GM12878 (cell line): ENCODE measurements at regions not wholly inside any gene's neighbourhood (a gene's known extent, or its start where the extent isn't known, plus 50 kb on each side); places are given as distances from the start of the nearest gene placed in this dataset.

Source experiments
- ATAC-seq: fragments of 200-7000 bp; cut with Tn5 transposase; 3 replicates; pipeline ENCODE4 v1.9.1; 2020; ENCODE audit warnings: mild to moderate bottlenecking, moderate library complexity
- BruUV-seq: library from RNA; stranded (reverse); fragments of 400-500 nt; replicated peaks from 2 replicates; lab custom pipeline; 2021; lab: Mats Ljungman, UMichigan
- CTCF ChIA-PET: fragments of 300-600 bp; sonication (Branson Sonifier 250); formaldehyde crosslinking; extraction: SDS; loops from one replicate; lab custom pipeline; 2021; ENCODE audit warnings: inconsistent platforms; lab: Yijun Ruan, JAX
- POLR2A ChIA-PET: fragments of 350-600 bp; formaldehyde crosslinking; extraction: SDS; loops from one replicate; lab custom pipeline; 2021; ENCODE audit warnings: inconsistent platforms; lab: Charles Lee
- RAD21 ChIA-PET: fragments of 300-600 bp; sonication (Branson Sonifier 250); formaldehyde crosslinking; loops from one replicate; lab custom pipeline; 2023; ENCODE audit warnings: antibody characterized with exemption; ENCODE audit not compliant: unreplicated experiment; lab: Charles Lee
- SMC1A ChIA-PET: fragments of 300-600 bp; sonication (Branson Sonifier 250); formaldehyde crosslinking; loops from one replicate; lab custom pipeline; 2023; ENCODE audit not compliant: unreplicated experiment, uncharacterized antibody; lab: Charles Lee
- DNase-seq: peaks from one replicate; pipeline ENCODE4 v3.0.0-alpha.2; 2011; ENCODE audit warnings: low read depth, low spot score
- FAIRE-seq: peaks from 3 replicates; lab custom pipeline; 2011; peaks lifted over from hg19 to GRCh38; lab: Jason Lieb, UNC
- H2AFZ ChIP-seq: 2 replicates; pipeline ENCODE4 v1.6.0; 2011; ENCODE audit warnings: low read depth, low read length, control low read depth; ENCODE audit not compliant: control insufficient read depth
- H3K27ac ChIP-seq: 2 replicates; pipeline ENCODE4 v1.5.1; 2011; ENCODE audit warnings: control low read depth; ENCODE audit not compliant: control insufficient read depth, insufficient read depth
- H3K27me3 ChIP-seq, 2 experiments: replicated peaks in 1 of 2; 2 replicates each; pipeline versions ENCODE4 v1.6.0 to v1.6.1; 2011; ENCODE audit warnings: low read length in 1 of 2; ENCODE audit not compliant: control insufficient read depth in 2 of 2, insufficient read depth in 2 of 2
- H3K36me3 ChIP-seq, 2 experiments: 2 replicates each; pipeline ENCODE4 v1.5.1; 2011; ENCODE audit warnings: low read length in 1 of 2; ENCODE audit not compliant: control insufficient read depth in 2 of 2, insufficient read depth in 2 of 2
- H3K4me1 ChIP-seq: 2 replicates; pipeline ENCODE4 v1.6.1; 2011; ENCODE audit warnings: mild to moderate bottlenecking, low read length, moderate library complexity, mixed read lengths; ENCODE audit not compliant: control insufficient read depth, insufficient read depth
- H3K4me2 ChIP-seq: 2 replicates; pipeline ENCODE4 v1.6.0; 2011; ENCODE audit warnings: control low read depth; ENCODE audit not compliant: control insufficient read depth, insufficient read depth
- H3K4me3 ChIP-seq: fragments of 200-600 bp; sonication (generic); 2 replicates; pipeline ENCODE4 v1.5.1; 2016
- H3K79me2 ChIP-seq: 2 replicates; pipeline ENCODE4 v1.6.0; 2011; ENCODE audit warnings: low read length; ENCODE audit not compliant: control insufficient read depth, insufficient read depth
- H3K9ac ChIP-seq: 2 replicates; pipeline ENCODE4 v1.8.0; 2011; ENCODE audit warnings: low read length, control low read depth, mixed read lengths; ENCODE audit not compliant: control insufficient read depth, insufficient read depth
- H3K9me3 ChIP-seq: replicated peaks from 3 replicates; pipeline ENCODE4 v1.5.1; 2011; ENCODE audit warnings: mild to moderate bottlenecking, low read length; ENCODE audit not compliant: control insufficient read depth, insufficient read depth
- H4K20me1 ChIP-seq: 2 replicates; pipeline ENCODE4 v1.6.0; 2011; ENCODE audit not compliant: control insufficient read depth, insufficient read depth
- ATF2 ChIP-seq: IDR thresholded peaks from 2 replicates; pipeline ENCODE4 v1.6.1; 2012; ENCODE audit warnings: low read length, inconsistent platforms
- ATF3 ChIP-seq: IDR thresholded peaks from 2 replicates; pipeline ENCODE4 v1.6.1; 2011; ENCODE audit warnings: low read depth, mild to moderate bottlenecking, low read length, moderate library complexity, borderline replicate concordance; ENCODE audit errors: extremely low read depth
- BRCA1 ChIP-seq: IDR thresholded peaks from 2 replicates; pipeline ENCODE4 v1.6.1; 2011; ENCODE audit warnings: low read depth, low read length, improper control_type of control experiment
- CEBPB ChIP-seq, 2 experiments: fragments of 150-350 bp in 1 of 2; IDR thresholded peaks; 2 replicates each; pipeline ENCODE4 v1.6.1; 2012 to 2014; ENCODE audit warnings: low read depth in 2 of 2, low read length in 2 of 2, borderline replicate concordance in 1 of 2, inconsistent platforms in 1 of 2
- ETV6 ChIP-seq, 2 experiments: fragments of 450-650 bp in 1 of 2; IDR thresholded peaks in 1 of 2; conservative IDR thresholded peaks in 1 of 2; 2 replicates each; pipeline ENCODE4 v1.6.1; 2014; ENCODE audit warnings: antibody characterized with exemption in 1 of 2, borderline replicate concordance in 1 of 2, low read depth in 1 of 2, mild to moderate bottlenecking in 1 of 2, moderate library complexity in 1 of 2
- JUNB ChIP-seq: IDR thresholded peaks from 2 replicates; pipeline ENCODE4 v1.6.1; 2016; ENCODE audit warnings: antibody characterized with exemption, mild to moderate bottlenecking
- KAT2A ChIP-seq: conservative IDR thresholded peaks from 2 replicates; pipeline ENCODE4 v1.6.1; 2011; ENCODE audit warnings: low read depth, low read length; ENCODE audit not compliant: control insufficient read depth
- KDM1A ChIP-seq: fragments of 200-600 bp; sonication (generic); IDR thresholded peaks from 2 replicates; pipeline ENCODE4 v1.6.1; 2016; ENCODE audit warnings: borderline replicate concordance
- NFYB ChIP-seq: IDR thresholded peaks from 2 replicates; pipeline ENCODE4 v1.6.1; 2011; ENCODE audit warnings: low read depth, mild to moderate bottlenecking, low read length, improper control_type of control experiment, moderate library complexity; ENCODE audit not compliant: insufficient read depth
- REST ChIP-seq: IDR thresholded peaks from 2 replicates; pipeline ENCODE4 v1.6.1; 2012; ENCODE audit warnings: mild to moderate bottlenecking, low read depth, low read length
- SUPT20H ChIP-seq: IDR thresholded peaks from 2 replicates; pipeline ENCODE4 v1.6.1; 2011; ENCODE audit warnings: low read depth, mild to moderate bottlenecking, low read length, moderate library complexity, borderline replicate concordance; ENCODE audit not compliant: control insufficient read depth
- TARDBP ChIP-seq: IDR thresholded peaks from 2 replicates; pipeline ENCODE4 v1.6.1; 2016; ENCODE audit warnings: borderline replicate concordance
- TBL1XR1 ChIP-seq: IDR thresholded peaks from 2 replicates; pipeline ENCODE4 v1.6.1; 2012; ENCODE audit warnings: low read depth, low read length, improper control_type of control experiment
- ZBTB4 ChIP-seq: fragments of 450-650 bp; formaldehyde crosslinking; IDR thresholded peaks from 2 replicates; pipeline ENCODE4 v1.4.0; 2022; ENCODE audit warnings: mild to moderate bottlenecking, moderate library complexity
- ZNF217 ChIP-seq: fragments of 450-650 bp; IDR thresholded peaks from 2 replicates; pipeline ENCODE4 v1.6.1; 2017; ENCODE audit warnings: antibody characterized with exemption, mild to moderate bottlenecking
- ZNF274 ChIP-seq: IDR thresholded peaks from one replicate; pipeline ENCODE4 v1.8.0; 2011; ENCODE audit not compliant: insufficient read length, insufficient read depth
- WGBS: methylation state at CpG from one replicate; pipeline ENCODE4 v1.1.6; 2016; ENCODE audit warnings: low lambda C conversion rate; ENCODE audit not compliant: insufficient replicate concordance, insufficient coverage; ENCODE audit errors: missing lambda C conversion rate; 5-methylcytosine and 5-hydroxymethylcytosine counted together
- in situ Hi-C: fragments of 300-500 bp; cut with MboI; formaldehyde crosslinking; loops from 9 replicates; pipeline ENCODE4 v1.14.3; 2018; ENCODE audit warnings: mixed read lengths
- intact Hi-C: fragments of 100-400 bp; cut with micrococcal nuclease; formaldehyde crosslinking; loops from one replicate; pipeline ENCODE4 v1.14.2; 2022; ENCODE audit not compliant: unreplicated experiment

- ChIA-PET RAD21 (no interaction called here), CTCF (no interaction called here), SMC1A (interaction anchor here (1.7 kb wide), 1 partner anchor 13 kb away, joined by 3 read pairs; no protein-coding TSS in a partner anchor), POLR2A (no interaction called here)
- ATAC-seq = no peak
- H3K79me2 ChIP-seq = no peaks in the 10 kb centered on the region
- H3K9me3 ChIP-seq = no peaks in the 10 kb centered on the region; the same call in 2 of the 3 replicates
- 55% methylated on average over 3 of the region's 3 CpGs for WGBS
- in situ Hi-C loops = no loop called here
- H4K20me1 ChIP-seq = no peaks in the 10 kb centered on the region
- intact Hi-C loops = no loop called here
- no peaks in the 10 kb centered on the region for H3K4me1 ChIP-seq
- no peak overlapping the region for H3K9ac ChIP-seq
- H2AFZ ChIP-seq = no peak overlapping the region
- no peak overlapping the region for H3K4me3 ChIP-seq
- H3K27me3 ChIP-seq = peaks cover 0 to 1% of the 10 kb centered on the region in 2 experiments; a peak in 1 of 4 replicates
- H3K27ac ChIP-seq = no peak overlapping the region
- H3K36me3 ChIP-seq = no peaks in the 10 kb centered on the region
- no peak for DNase-seq
- FAIRE-seq = no peak
- BruUV-seq = no TSS peak
- no peak overlapping the region for H3K4me2 ChIP-seq
- no peak for TF ChIP-seq TARDBP
- TF ChIP-seq ZNF274 = no peak
- no peak for TF ChIP-seq REST
- no peak for TF ChIP-seq BRCA1
- TF ChIP-seq JUNB = no peak
- TF ChIP-seq CEBPB (IDR thresholded peaks at IDR 0.05; ENCODE audit: borderline replicate concordance in 1 of 2, low read depth in 2 of 2, low read length in 2 of 2) = no peak
- TF ChIP-seq ATF2 = no peak
- no peak for TF ChIP-seq ETV6 (conservative IDR thresholded peaks at IDR 0.05 in 1 of 2, IDR thresholded peaks at IDR 0.05 in 1 of 2; ENCODE audit: borderline replicate concordance in 1 of 2, low read depth in 1 of 2)
- no peak for TF ChIP-seq ATF3
- no peak for TF ChIP-seq ZNF217
- TF ChIP-seq KDM1A = no peak
- TF ChIP-seq KAT2A = no peak
- TF ChIP-seq SUPT20H = no peak
- TF ChIP-seq TBL1XR1 = no peak
- no peak for TF ChIP-seq NFYB
- no peak for TF ChIP-seq ZBTB4 (CRISPR knock-in tag)
Observed at GRCh38 chr7:47639495-47640110, 57.7 kb upstream of the TNS3 start.
